ENCODE measurements at regions not wholly inside any gene's neighbourhood (a gene's known extent, or its start where the extent isn't known, plus 50 kb on each side); places are given as distances from the start of the nearest gene placed in this dataset.

DNA sequence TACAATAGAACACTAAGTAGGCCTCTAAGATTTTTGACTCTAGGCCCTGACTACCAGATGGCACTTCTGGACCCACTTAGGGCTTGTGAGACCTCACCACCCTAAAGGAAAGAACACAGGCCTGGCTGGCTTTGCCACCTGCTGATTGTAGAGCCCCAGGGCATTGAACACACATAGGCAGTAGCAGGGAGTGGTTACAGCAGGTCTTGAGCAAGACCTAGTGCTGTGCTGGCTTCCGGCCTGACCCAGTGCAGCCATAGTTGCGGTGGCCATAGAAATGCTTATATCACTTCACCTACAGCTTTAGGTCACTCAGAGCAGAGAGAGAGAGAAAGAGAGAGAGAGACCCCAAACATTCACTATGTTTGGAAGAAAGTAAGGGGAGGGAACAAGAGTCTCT is 223.2 kb downstream of the LRATD1 start:
- no peak overlapping the region for H3K9ac ChIP-seq (replicated peaks in 1 of 4; ENCODE audit: extremely low read depth in 1 of 4, low read depth in 3 of 4, low read length in 3 of 4)
- no peak overlapping the region for H3K56ac ChIP-seq (replicated peaks; ENCODE audit: insufficient read length, low read depth, low read length)
- H3K23ac ChIP-seq (ENCODE audit: insufficient read length): no peak overlapping the region
- no peak for DNase-seq (ENCODE audit: low read depth in 1 of 2, low spot score in 2 of 2)
- TF ChIP-seq POU5F1 (IDR thresholded peaks at IDR 0.05; ENCODE audit: low read depth, low read length): no peak
- no peak for TF ChIP-seq BACH1 (IDR thresholded peaks at IDR 0.05; ENCODE audit: low read length)
- no peak for TF ChIP-seq KDM4A (IDR thresholded peaks at IDR 0.05; ENCODE audit: low read depth, low read length, severe bottlenecking)
- TF ChIP-seq CEBPB (IDR thresholded peaks at IDR 0.05; ENCODE audit: low read depth, low read length): no peak
- TF ChIP-seq, protein P1, sequence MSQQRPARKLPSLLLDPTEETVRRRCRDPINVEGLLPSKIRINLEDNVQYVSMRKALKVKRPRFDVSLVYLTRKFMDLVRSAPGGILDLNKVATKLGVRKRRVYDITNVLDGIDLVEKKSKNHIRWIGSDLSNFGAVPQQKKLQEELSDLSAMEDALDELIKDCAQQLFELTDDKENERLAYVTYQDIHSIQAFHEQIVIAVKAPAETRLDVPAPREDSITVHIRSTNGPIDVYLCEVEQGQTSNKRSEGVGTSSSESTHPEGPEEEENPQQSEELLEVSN (IDR thresholded peaks at IDR 0.05): no peak
- no peak for TF ChIP-seq BRCA1 (IDR thresholded peaks at IDR 0.05; ENCODE audit: low read depth, low read length)
- no peak for TF ChIP-seq MAFK (IDR thresholded peaks at IDR 0.05; ENCODE audit: low read depth, low read length)
- no peak for TF ChIP-seq NANOG (IDR thresholded peaks at IDR 0.05; ENCODE audit: insufficient read depth, low read depth, low read length, poor library complexity, severe bottlenecking)
- TF ChIP-seq, protein P2, sequence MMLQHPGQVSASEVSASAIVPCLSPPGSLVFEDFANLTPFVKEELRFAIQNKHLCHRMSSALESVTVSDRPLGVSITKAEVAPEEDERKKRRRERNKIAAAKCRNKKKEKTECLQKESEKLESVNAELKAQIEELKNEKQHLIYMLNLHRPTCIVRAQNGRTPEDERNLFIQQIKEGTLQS (IDR thresholded peaks at IDR 0.05; ENCODE audit: insufficient read depth, low read depth, low read length): no peak
- H4K8ac ChIP-seq (ENCODE audit: extremely low read depth, insufficient read depth, low read length): no peak overlapping the region
- no peak overlapping the region for H3K18ac ChIP-seq (ENCODE audit: extremely low read depth, low read length)
- no peak overlapping the region for H2BK20ac ChIP-seq (ENCODE audit: low read length)
- no peak for FAIRE-seq
- H3K4me1 ChIP-seq (replicated peaks in 1 of 4; ENCODE audit: control insufficient read depth in 3 of 4, insufficient read depth in 4 of 4, low read length in 3 of 4): no peaks in the 10 kb centered on the region
- H3K79me1 ChIP-seq (ENCODE audit: low read depth, low read length): no peaks in the 10 kb centered on the region
- H3K27ac ChIP-seq (ENCODE audit: low read depth, low read length): no peak overlapping the region
- no peak overlapping the region for H2AFZ ChIP-seq (ENCODE audit: low read length)
- no peak overlapping the region for H3K4me2 ChIP-seq (ENCODE audit: insufficient read depth in 1 of 2, low read depth in 2 of 2, low read length in 2 of 2)
- no peak overlapping the region for H2BK12ac ChIP-seq (ENCODE audit: low read depth, low read length)
- H3K27me3 ChIP-seq (replicated peaks in 1 of 4; ENCODE audit: control insufficient read depth in 3 of 4, extremely low read depth in 1 of 4, insufficient read depth in 3 of 4, low read length in 3 of 4): no peaks in the 10 kb centered on the region
- no peaks in the 10 kb centered on the region for H3K79me2 ChIP-seq (ENCODE audit: control insufficient read depth in 1 of 2, insufficient read depth in 2 of 2, low read length in 2 of 2)
- no peak overlapping the region for H3K14ac ChIP-seq (ENCODE audit: insufficient read length)
- H4K20me1 ChIP-seq (replicated peaks in 1 of 2; ENCODE audit: control insufficient read depth in 1 of 2, insufficient read depth in 2 of 2, low read length in 2 of 2): no peaks in the 10 kb centered on the region
- WGBS, 2 experiments (ENCODE audit: extremely low coverage in 1 of 2, insufficient coverage in 1 of 2, insufficient read length in 1 of 2, insufficient replicate concordance in 2 of 2, low coverage in 1 of 2, low lambda C conversion rate in 2 of 2, missing lambda C conversion rate in 1 of 2): 96% methylated on average over 2 of the region's 2 CpGs; no CpG with 5 or more reads in 1 of the 2 experiments
- no peak overlapping the region for H2BK15ac ChIP-seq (ENCODE audit: low read length)
- H2BK120ac ChIP-seq (replicated peaks; ENCODE audit: low read depth, low read length): no peak overlapping the region
- H3K4ac ChIP-seq (replicated peaks; ENCODE audit: insufficient read length, low read depth, low read length): no peak overlapping the region
- peaks cover 2% of the 10 kb centered on the region; the same call in 1 of the 2 replicates for H3K23me2 ChIP-seq (ENCODE audit: low read depth, low read length)
- H2BK5ac ChIP-seq (ENCODE audit: low read depth, low read length): no peak overlapping the region
- ChIA-PET CTCF (ENCODE audit: partially characterized antibody) (interaction anchor here (1.1 kb wide), 1 partner anchor 221 kb away, joined by 3 read pairs; no protein-coding TSS in a partner anchor), POLR2A (ENCODE audit: partially characterized antibody) (no interaction called here)
- no peak overlapping the region for H3K4me3 ChIP-seq (ENCODE audit: extremely low read depth in 1 of 4, insufficient read depth in 2 of 4, low read depth in 3 of 4, low read length in 4 of 4)
- no peaks in the 10 kb centered on the region for H3K36me3 ChIP-seq (ENCODE audit: control insufficient read depth in 2 of 4, insufficient read depth in 4 of 4, low read length in 3 of 4)
- H3K9me3 ChIP-seq (ENCODE audit: insufficient read depth in 2 of 2, low read depth in 1 of 2, low read length in 1 of 2): no peaks in the 10 kb centered on the region
- H4K91ac ChIP-seq (replicated peaks; ENCODE audit: insufficient read length, low read length): no peak overlapping the region
- H4K5ac ChIP-seq (ENCODE audit: insufficient read length, low read depth, low read length): no peak overlapping the region
- H2AK5ac ChIP-seq (ENCODE audit: low read depth, low read length): no peak overlapping the region
